Epithelial cell of esophagus (primary cell): ENCODE measurements at regions not wholly inside any gene's neighbourhood (a gene's known extent, or its start where the extent isn't known, plus 50 kb on each side); places are given as distances from the start of the nearest gene placed in this dataset.
"Not testable (repeated sequence)": the region's sequence is repeated elsewhere in the genome, so short reads cannot be mapped to it uniquely, and the experiment has no call there.

Source experiments
- DNase-seq: peaks from one replicate; pipeline ENCODE4 v3.0.0; 2010; ENCODE audit warnings: low read depth
- H3K4me3 ChIP-seq: 2 replicates; pipeline ENCODE4 v1.5.1; 2011; ENCODE audit warnings: mild to moderate bottlenecking, low read length, control low read depth
- CTCF ChIP-seq: IDR thresholded peaks from 2 replicates; pipeline ENCODE4 v1.5.1; 2011; ENCODE audit warnings: low read depth, mild to moderate bottlenecking, low read length, control low read depth, inconsistent platforms; ENCODE audit not compliant: insufficient read depth; ENCODE audit errors: missing control alignments

- no peak for TF ChIP-seq CTCF
- H3K4me3 ChIP-seq = no peak overlapping the region
Measured at GRCh38 chr10:45564303-45564959, 108.1 kb downstream of the ZFAND4 start.

GRCh38 chr10:45561952-45562351 is 110.6 kb downstream of the ZFAND4 start:
- no peak for DNase-seq
- no peak for TF ChIP-seq CTCF
- H3K4me3 ChIP-seq = no peak overlapping the region

More at GRCh38 chr10:45564303-45564959, 108.1 kb downstream of the ZFAND4 start:
- no peak for DNase-seq

- no peak for DNase-seq
- TF ChIP-seq CTCF = no peak
- no peak overlapping the region for H3K4me3 ChIP-seq
Measured at GRCh38 chr10:45560262-45560661, 112.3 kb downstream of the ZFAND4 start.

GRCh38 chr10:45558425-45558824 is 114.1 kb downstream of the ZFAND4 start:
- no peak overlapping the region for H3K4me3 ChIP-seq
- no peak for DNase-seq
- TF ChIP-seq CTCF = no peak

GRCh38 chr10:45557275-45557905 is 115.2 kb downstream of the ZFAND4 start:
- TF ChIP-seq CTCF = no peak
- H3K4me3 ChIP-seq = no peak overlapping the region
- DNase-seq = no peak

- no peak for TF ChIP-seq CTCF
- H3K4me3 ChIP-seq = no peak overlapping the region
- DNase-seq = peak; percentile 23
Measured at GRCh38 chr10:45555795-45556194, 116.8 kb downstream of the ZFAND4 start.

GRCh38 chr10:45555332-45555731 is 117.2 kb downstream of the ZFAND4 start:
- H3K4me3 ChIP-seq, DNase-seq: not testable (repeated sequence)
